Eye (tissue), 1 donor: ENCODE measurements at regions not wholly inside any gene's neighbourhood (a gene's known extent, or its start where the extent isn't known, plus 50 kb on each side); places are given as distances from the start of the nearest gene placed in this dataset.
"Not testable (repeated sequence)": the region's sequence is repeated elsewhere in the genome, so short reads cannot be mapped to it uniquely, and the experiment has no call there.

ENCODE experiments used
- DNase-seq: peaks from one replicate; pipeline ENCODE4 v3.0.0-alpha.2; 2015

GRCh38 chr11:79667380-79667779 lies 226.6 kb upstream of the TENM4 start:
- DNase-seq = no peak

GRCh38 chr11:79663017-79663416 lies 222.2 kb upstream of the TENM4 start:
- peak; percentile 78 for DNase-seq

- no peak for DNase-seq
These were observed 220.5 kb upstream of the TENM4 start for GRCh38 chr11:79661373-79661772.

- no peak for DNase-seq
These were observed 208.1 kb upstream of the TENM4 start for GRCh38 chr11:79648766-79649520.

GRCh38 chr11:79637219-79637618 lies 196.4 kb upstream of the TENM4 start:
- DNase-seq = no peak

GRCh38 chr11:79634905-79635304 lies 194.1 kb upstream of the TENM4 start:
- no peak for DNase-seq

DNA sequence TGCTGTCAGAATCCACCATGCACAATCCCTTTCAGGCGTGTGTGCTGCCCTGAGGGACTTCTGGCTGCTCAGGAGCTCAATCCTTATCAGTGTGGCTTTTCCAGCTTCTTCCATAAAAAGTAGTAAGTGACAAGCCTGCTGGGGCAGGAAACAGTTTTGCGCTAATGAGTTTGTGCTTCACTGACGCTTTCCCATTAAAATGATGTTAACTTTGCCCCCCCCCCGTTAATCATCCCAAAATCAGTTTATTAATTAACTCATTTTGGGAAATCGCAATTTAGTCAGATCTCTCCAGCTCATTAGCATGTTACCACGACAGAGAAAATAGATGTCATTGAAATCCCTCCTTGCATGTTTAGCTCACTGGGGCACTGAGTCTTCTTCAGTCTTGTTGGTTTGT lies 186.5 kb upstream of the TENM4 start:
- DNase-seq = no peak

DNA sequence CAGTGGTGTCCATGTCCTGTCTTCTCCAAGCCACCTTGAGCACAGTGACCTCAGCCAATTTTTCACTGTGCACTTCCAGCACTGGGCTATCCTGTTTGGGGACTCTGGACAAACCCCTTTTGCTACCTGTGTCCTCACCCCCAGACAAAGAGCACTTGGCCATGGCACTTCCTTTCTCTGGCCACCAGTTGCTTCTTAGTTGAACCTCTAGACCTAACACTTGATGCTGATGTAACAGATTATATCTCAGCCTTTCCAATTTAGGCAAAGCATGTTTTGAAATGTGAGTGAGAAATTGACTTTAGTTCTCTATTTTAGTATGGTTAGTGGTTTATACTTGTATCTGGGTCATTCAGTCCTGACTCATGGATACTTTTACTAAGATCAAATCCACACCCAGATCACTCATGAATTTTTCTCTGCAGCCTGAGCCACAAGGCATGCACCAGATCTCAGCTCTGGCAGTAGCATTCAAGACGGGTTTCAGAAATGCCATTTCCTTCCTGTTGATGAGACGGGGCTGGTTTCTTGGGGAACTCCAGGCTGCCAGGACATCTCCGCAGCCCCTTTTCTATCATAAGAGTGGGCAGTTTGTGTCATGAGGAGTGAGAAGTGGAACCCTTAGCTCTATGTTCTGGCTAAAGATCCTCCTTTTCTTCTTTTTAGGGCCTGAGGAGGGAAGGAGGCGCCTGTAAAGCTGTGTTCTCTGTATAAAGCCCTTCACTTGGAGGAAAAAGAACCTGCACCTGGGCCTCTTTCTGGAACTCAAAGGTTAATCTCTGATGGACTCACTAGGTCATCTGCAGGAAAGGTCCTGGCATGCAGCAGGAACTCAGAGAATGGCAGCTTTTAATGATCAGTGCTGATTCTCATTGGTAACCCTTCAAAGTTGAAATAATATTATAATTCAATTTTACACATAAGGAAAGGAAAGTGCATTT lies 185.6 kb upstream of the TENM4 start:
- no peak for DNase-seq

GRCh38 chr11:79623375-79623774 lies 182.5 kb upstream of the TENM4 start:
- no peak for DNase-seq

DNA sequence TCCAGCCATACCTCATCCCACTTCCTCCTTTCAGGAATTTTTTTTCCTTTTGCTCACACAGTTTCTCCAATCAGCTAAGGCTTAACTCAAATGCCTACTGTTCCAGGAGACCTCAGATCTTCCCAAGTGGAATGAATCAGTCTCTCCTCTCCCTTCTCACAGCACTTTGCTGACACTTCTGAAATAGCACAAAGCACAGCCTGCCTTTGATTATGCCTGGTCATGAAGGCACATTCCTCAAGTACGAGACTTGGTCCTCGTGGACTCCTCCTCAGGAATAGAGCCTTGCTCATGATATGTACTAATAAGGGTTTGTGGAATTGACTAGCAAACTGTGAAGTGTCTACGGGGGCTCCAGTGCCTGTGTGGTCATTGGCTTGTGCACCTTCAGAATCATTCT lies 176.7 kb upstream of the TENM4 start:
- DNase-seq = peak; percentile 16

DNA sequence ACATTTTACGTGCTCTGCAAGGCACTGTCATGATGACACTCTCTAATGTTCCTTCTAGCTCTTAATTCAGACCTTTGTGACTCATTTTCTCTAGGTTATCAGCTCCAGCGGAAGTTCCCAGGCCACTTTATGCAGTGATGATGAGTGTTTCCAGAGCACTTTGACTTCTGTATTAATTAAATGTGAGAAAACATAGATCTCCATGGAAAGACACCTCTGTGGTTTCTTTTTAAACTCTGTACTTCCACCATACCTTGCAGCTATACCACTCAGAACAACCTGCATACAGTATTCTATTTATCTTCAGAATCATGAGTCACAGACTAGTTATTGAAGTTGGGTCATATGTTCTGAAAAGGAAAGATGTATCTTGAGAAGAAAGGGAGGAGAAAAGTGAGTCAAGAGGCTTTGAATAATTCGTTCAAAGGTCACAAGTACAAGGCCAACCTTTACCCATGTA lies 175.6 kb upstream of the TENM4 start:
- DNase-seq = no peak

DNA sequence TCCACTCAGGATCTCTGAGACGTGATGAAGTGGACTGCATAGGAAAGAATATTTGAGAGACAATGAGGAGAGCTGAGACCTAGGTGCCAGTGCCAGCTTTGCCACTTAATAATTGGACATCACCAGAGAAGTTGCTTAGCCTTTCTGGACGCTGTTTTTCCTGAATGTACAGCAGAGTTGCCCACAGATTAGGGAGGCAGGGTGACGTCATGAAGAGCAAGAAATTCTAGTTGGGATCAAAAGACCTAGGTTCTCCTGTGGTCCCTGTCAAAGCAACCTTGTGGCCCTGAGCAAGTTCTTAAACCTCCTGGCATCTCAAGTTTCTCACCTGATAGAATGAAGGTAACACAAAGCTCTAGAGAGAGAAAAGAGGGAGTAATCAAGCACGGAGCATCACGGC lies 174.6 kb upstream of the TENM4 start:
- no peak for DNase-seq

- DNase-seq = no peak
These were observed 169.8 kb upstream of the TENM4 start for GRCh38 chr11:79610678-79611077.

- no peak for DNase-seq
These were observed 169.3 kb upstream of the TENM4 start for GRCh38 chr11:79610139-79610538.

GRCh38 chr11:79609511-79609910 lies 168.7 kb upstream of the TENM4 start:
- DNase-seq = no peak

- not testable (repeated sequence) for DNase-seq
These were observed 165.6 kb upstream of the TENM4 start for GRCh38 chr11:79606461-79606860.

- peak; percentile 37 for DNase-seq
These were observed 159.9 kb upstream of the TENM4 start for GRCh38 chr11:79600711-79601110.

- peak; percentile 63 for DNase-seq
These were observed 154.0 kb upstream of the TENM4 start for GRCh38 chr11:79594834-79595233.

DNA sequence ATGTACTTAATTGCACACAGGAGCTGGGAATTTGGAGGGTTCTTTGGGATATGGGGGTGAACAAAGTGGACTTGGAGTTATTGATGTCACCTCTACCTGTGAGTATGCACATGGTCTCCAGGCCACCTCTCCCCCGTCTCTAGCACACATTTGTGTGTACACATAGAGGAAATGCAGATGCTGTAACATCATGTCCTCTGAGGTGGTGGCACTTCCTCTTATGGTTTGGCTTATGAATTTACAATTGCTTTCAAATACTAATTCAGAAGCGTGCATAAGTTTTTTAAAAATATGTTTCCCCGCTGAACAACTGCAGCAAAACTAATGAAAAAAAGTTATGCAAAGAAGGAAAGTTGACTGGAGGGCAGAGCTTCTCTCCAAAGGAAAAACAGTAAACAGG lies 152.0 kb upstream of the TENM4 start:
- DNase-seq = no peak

- peak; percentile 85 for DNase-seq
These were observed 151.6 kb upstream of the TENM4 start for GRCh38 chr11:79592406-79592805.

DNA sequence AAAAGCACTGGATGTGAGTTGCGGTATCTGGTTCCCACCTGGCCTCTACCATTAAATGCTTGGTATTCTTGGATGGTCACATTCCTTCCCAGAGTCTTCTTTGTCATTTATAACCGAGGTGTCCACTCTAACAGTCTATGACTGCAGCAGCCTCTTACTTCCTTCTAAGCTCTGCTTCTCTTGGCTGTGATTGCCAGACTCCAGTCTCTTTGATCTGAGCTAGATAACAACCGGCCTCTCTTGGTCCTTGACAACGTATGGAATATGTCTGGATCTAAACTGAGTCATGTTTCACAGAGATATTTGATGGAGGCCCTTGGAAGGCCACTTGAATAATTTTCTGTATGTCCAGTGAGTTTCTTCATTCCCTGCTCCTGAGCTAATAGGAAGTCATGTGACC lies 141.6 kb upstream of the TENM4 start:
- no peak for DNase-seq

GRCh38 chr11:79579063-79579462 lies 138.2 kb upstream of the TENM4 start:
- DNase-seq = no peak

DNA sequence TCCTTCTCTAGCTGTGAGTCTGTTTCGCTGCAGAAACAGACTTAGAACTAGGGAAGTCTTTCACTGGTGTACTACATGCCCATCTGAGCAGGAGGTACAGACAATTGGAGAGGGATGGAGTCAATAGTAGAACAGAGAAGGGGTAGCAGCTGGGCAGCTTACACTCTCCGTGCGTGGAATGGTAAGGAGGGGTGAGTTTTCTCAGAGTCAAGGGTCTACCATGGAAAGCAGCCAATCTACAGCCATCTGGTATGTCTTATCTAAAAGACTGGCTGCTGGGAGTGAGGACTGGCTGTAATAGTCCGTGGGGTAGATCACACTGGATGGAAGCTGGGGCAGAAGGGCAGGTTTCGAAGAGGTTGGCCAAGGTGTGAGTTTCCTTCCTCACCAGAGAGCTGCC lies 137.3 kb upstream of the TENM4 start:
- DNase-seq = no peak

GRCh38 chr11:79575701-79576100 lies 134.9 kb upstream of the TENM4 start:
- DNase-seq = no peak
